ENCODE measurements at regions not wholly inside any gene's neighbourhood (a gene's known extent, or its start where the extent isn't known, plus 50 kb on each side); places are given as distances from the start of the nearest gene placed in this dataset.

GRCh38 chr15:70451821-70452653 is 311.3 kb downstream of the UACA start (continued):
- TF ChIP-seq MAX (IDR thresholded peaks at IDR 0.05) (0 out of 2 replicates have a peak, but pooled peaks have one; percentile 9), SP1 (IDR thresholded peaks at IDR 0.05; ENCODE audit: low read depth, low read length) (no peak)

Data from H1 (cell line).